ENCODE measurements at regions not wholly inside any gene's neighbourhood (a gene's known extent, or its start where the extent isn't known, plus 50 kb on each side); places are given as distances from the start of the nearest gene placed in this dataset.

- Histone ChIP-seq H3K27ac (ENCODE audit: insufficient read length, low read depth, low read length) (no peak overlapping the region), H3K18ac (ENCODE audit: insufficient read length, low read depth, low read length) (no peak overlapping the region), H3K4me1 (ENCODE audit: insufficient read depth, low read length) (no peaks in the 10 kb centered on the region), H3K9ac (ENCODE audit: extremely low read depth, insufficient read length, low read length) (no peak overlapping the region), H2AFZ (ENCODE audit: low read length) (no peak overlapping the region), H4K20me1 (ENCODE audit: control insufficient read depth, insufficient read depth, insufficient read length) (no peaks in the 10 kb centered on the region), H3K4me2 (ENCODE audit: insufficient read depth, insufficient read length, low read length) (no peak overlapping the region), H2AK5ac (ENCODE audit: insufficient read length, low read length) (no peak overlapping the region), H2BK5ac (ENCODE audit: insufficient read length, low read length) (no peak overlapping the region), H4K91ac (ENCODE audit: insufficient read length, low read depth, low read length) (no peak overlapping the region), H2BK15ac (ENCODE audit: low read depth, low read length) (no peak overlapping the region), H3K56ac (ENCODE audit: insufficient read length, low read depth, low read length) (no peak overlapping the region), H3K14ac (ENCODE audit: insufficient read depth, low read length) (no peak overlapping the region), H3K79me2 (ENCODE audit: insufficient read depth, low read length) (no peaks in the 10 kb centered on the region), H2BK120ac (ENCODE audit: low read depth, low read length, poor library complexity, severe bottlenecking) (no peak overlapping the region), H3K9me3 (ENCODE audit: control insufficient read depth, low read depth, low read length) (no peaks in the 10 kb centered on the region), H3T11ph (ENCODE audit: low read length) (no peak overlapping the region), H3K79me1 (ENCODE audit: insufficient read depth, low read depth, low read length, poor library complexity, severe bottlenecking) (no peaks in the 10 kb centered on the region), H3K23me2 (ENCODE audit: insufficient read length, low read depth, low read length, poor library complexity, severe bottlenecking) (no peaks in the 10 kb centered on the region), H3K23ac (ENCODE audit: insufficient read length, low read depth, low read length) (no peak overlapping the region), H2BK20ac (ENCODE audit: low read depth, low read length, poor library complexity, severe bottlenecking) (no peak overlapping the region), H3K27me3 (ENCODE audit: insufficient read depth, low read length) (no peaks in the 10 kb centered on the region), H4K5ac (ENCODE audit: insufficient read length, low read depth, low read length) (no peak overlapping the region), H3K4ac (ENCODE audit: low read depth, low read length) (no peak overlapping the region), H4K8ac (replicated peaks; ENCODE audit: insufficient read length, low read depth, low read length) (no peak overlapping the region), H2BK12ac (ENCODE audit: insufficient read length, low read depth, low read length) (no peak overlapping the region)
- no peaks in the 10 kb centered on the region for H3K27me3 Mint-ChIP-seq (ENCODE audit: low read depth)
- no peaks in the 10 kb centered on the region for H3K4me1 Mint-ChIP-seq
- no peak for DNase-seq
- WGBS (ENCODE audit: extremely low coverage, insufficient read length, low lambda C conversion rate): no CpG with 5 or more reads among the region's 3 CpGs
- no peak overlapping the region for H3K27ac Mint-ChIP-seq
- H3K9me3 Mint-ChIP-seq: no peaks in the 10 kb centered on the region
- peaks cover 0 to 5% (median 2%) of the 10 kb centered on the region in 3 experiments; a peak in 2 of 7 replicates for H3K36me3 Mint-ChIP-seq (ENCODE audit: insufficient read depth in 1 of 3, low read depth in 3 of 3)
- TF ChIP-seq CTCF (conservative IDR thresholded peaks at IDR 0.05): no peak
- H3K4me3 Mint-ChIP-seq: no peak overlapping the region
Measured at GRCh38 chr7:124084024-124084423, 51.2 kb upstream of the TMEM229A start.

Measured in H9 (cell line).